HG03520 (cell line): ENCODE measurements at regions not wholly inside any gene's neighbourhood (a gene's known extent, or its start where the extent isn't known, plus 50 kb on each side); places are given as distances from the start of the nearest gene placed in this dataset.

Experiments
- ATAC-seq: cut with Tn5 transposase; IDR thresholded peaks from one replicate; pipeline ENCODE4 v1.9.1; 2021; ENCODE audit warnings: mild to moderate bottlenecking, moderate library complexity; ENCODE audit not compliant: unreplicated experiment

DNA sequence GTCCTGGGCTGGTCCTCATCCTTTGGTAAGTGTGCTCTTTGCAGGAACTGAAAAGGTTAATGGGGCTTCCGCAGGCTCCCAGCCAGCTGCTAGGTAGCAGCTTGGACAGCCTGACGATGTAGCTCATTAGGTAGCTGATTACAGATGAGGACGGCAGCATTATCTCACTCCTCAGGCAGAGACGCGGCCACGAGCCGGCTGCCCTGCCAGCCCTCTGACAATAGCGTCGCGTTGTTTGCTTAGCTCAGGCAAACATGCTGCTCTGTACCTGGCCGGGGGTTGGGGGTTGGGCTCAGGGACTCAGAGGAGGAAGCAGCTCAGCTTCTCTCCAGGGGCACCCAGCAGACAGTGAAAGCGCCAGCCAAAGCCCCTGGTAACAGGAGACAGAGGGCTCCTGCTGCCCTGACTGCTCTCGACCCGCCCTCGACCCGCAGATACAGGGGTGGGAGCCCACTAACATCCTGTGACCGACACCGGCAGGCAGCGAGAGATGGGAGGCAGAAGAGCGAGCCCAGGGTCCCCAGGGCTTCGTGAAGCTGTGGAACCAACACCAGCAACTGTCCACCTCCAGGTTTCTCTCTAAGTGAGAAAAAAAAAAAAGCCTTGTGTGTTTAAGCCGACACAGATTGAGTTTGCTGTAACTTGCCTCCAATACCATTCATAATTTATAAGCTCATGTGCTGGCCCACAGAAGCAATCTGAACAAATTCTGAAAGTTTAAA is 53.4 kb upstream of the DLK1 start:
- ATAC-seq: no peak

DNA sequence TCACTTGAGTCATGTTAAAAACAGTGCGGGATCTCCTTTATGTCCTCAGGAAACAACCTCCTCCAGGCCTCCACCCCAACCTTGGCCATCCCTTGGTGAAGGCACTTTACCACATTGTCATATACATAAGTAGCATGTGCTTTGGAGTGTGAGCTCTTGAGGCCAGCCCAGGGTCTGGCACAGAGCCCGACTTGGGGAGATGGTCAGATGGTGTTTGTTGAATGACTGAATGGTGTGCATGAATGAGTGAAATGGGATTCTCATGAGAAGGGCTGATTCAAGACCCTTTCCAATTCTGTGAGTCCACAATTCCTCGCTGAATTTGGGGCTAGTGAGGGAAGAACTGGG is 52.9 kb upstream of the DLK1 start:
- no peak for ATAC-seq

DNA sequence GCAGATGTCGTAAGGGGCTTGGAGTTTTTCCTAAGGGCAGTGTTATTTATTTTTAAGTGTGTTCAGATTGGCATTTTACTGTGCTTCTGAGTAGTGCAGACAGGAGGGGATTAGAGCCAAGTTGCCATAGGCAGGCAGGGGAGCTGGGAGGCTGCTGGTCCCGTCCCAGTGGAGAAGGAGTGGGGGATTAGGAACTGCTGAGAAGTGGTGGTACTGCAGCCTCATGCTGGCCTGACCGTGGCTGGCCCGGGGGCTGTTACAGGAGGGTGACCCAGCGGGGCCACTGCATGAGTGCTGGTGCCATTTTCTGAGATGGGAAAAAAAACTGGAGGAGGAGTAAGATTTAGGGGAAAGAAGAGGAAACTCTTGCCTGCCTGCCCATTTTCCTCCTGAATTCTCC is 52.3 kb upstream of the DLK1 start:
- no peak for ATAC-seq

DNA sequence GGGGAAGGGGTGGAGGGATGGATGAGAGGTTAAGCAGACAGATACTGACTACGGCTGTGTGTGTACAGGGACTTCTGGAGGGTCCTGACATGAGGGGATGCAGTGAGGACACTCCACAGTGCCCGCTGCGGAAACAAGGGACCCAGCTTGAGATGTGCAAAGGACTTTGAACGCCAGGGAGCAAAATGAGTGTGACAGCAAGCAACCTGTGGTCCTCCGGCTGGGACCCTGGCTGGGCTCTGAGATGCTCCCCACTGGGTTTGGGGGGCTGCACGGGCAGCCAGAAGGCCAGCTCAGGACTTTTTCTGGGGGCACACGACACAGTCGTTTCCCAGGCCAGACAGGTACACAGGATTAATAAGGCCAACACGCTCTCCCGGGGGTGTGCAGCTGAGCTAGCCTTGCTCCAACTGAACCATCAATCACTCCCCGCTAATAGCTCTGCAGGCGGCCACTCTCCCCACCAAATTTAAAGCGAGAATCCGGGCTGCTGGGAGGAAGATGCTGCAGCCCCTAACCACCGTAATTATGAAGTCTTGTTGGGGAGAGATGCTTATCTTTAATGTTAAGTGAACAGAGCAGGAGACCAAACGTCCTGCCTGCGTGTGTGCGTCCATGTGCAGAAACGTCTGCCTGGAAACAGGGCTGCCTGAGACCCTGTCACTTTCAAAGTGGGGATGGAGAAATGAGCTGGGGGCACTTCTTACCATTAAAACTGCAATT is 51.6 kb upstream of the DLK1 start:
- ATAC-seq: no peak

DNA sequence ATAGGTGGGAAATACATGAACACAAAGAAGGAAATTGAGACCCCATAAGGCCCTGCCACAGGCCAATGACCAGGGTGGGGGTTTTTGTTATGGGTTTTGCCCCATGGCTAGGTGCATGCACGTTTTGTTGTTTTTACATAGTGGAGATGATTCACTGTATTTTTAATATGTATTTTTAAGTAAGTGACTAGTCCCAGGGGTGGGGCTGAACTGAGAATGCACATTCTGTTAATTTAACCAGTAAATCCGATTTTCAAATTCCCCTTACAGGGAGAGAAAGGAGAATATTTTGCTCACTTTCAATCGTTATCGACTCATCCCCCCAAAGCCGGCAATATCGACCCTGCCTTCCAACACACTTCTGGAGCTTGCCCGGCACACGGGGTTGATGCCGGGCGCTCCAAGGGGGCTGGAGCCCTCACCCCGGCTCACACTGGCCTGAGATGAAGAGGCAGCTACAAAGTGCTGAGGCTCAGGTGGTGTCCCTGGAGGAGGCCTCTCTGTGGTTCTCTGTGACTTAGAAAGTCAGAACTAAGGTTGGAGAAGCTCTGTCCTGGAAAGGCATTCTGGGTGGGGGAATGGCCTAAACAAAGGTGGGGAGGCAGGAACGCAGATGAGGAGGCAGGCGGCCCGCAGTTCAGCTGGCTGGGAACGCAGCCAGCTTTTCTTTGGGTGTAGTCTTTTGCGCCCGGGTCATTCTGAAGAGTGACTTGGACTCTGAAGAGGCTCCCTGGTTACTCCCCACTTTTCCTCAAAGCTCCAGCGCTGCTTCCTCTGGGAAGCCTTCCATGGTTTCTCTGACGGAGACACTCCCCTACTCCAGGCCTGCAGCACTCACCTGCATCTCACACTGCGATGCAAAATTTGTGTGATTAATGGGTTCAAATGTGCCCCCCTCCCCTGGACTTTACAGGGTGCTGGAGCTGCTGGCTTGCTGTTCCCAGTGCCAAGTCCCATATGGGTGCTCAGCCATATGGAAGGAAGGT is 50.7 kb upstream of the DLK1 start:
- ATAC-seq: no peak
